ENCODE measurements at regions not wholly inside any gene's neighbourhood (a gene's known extent, or its start where the extent isn't known, plus 50 kb on each side); places are given as distances from the start of the nearest gene placed in this dataset.

GRCh38 chr17:79519601-79520000 is 91.2 kb downstream of the RBFOX3 start:
- no peak for TF ChIP-seq CTCF (conservative IDR thresholded peaks at IDR 0.05; ENCODE audit: low read depth, low read length)
- no peak overlapping the region for H3K4me3 ChIP-seq (ENCODE audit: low read length)
- DNase-seq (ENCODE audit: low read depth) = no peak

- H3K4me3 ChIP-seq (ENCODE audit: low read length) = no peak overlapping the region
- no peak for TF ChIP-seq CTCF (conservative IDR thresholded peaks at IDR 0.05; ENCODE audit: low read depth, low read length)
- DNase-seq (ENCODE audit: low read depth) = no peak
These were observed 92.0 kb downstream of the RBFOX3 start for GRCh38 chr17:79518585-79519523.

- H3K4me3 ChIP-seq (ENCODE audit: low read length) = no peak overlapping the region
- TF ChIP-seq CTCF (conservative IDR thresholded peaks at IDR 0.05; ENCODE audit: low read depth, low read length) = no peak
- DNase-seq (ENCODE audit: low read depth) = no peak
These were observed 92.8 kb downstream of the RBFOX3 start for GRCh38 chr17:79517827-79518584.

GRCh38 chr17:79515646-79516571 is 94.9 kb downstream of the RBFOX3 start:
- no peak overlapping the region for H3K4me3 ChIP-seq (ENCODE audit: low read length)
- no peak for DNase-seq (ENCODE audit: low read depth)
- TF ChIP-seq CTCF (conservative IDR thresholded peaks at IDR 0.05; ENCODE audit: low read depth, low read length) = no peak

GRCh38 chr17:79515110-79515509 is 95.7 kb downstream of the RBFOX3 start:
- TF ChIP-seq CTCF (conservative IDR thresholded peaks at IDR 0.05; ENCODE audit: low read depth, low read length) = no peak
- DNase-seq (ENCODE audit: low read depth) = no peak
- H3K4me3 ChIP-seq (ENCODE audit: low read length) = no peak overlapping the region

- DNase-seq (ENCODE audit: low read depth) = no peak
- TF ChIP-seq CTCF (conservative IDR thresholded peaks at IDR 0.05; ENCODE audit: low read depth, low read length) = no peak
- no peak overlapping the region for H3K4me3 ChIP-seq (ENCODE audit: low read length)
These were observed 96.9 kb downstream of the RBFOX3 start for GRCh38 chr17:79513820-79514535.

Measured in retinal pigment epithelial cell (primary cell).